ENCODE measurements at regions not wholly inside any gene's neighbourhood (a gene's known extent, or its start where the extent isn't known, plus 50 kb on each side); places are given as distances from the start of the nearest gene placed in this dataset.

DNA sequence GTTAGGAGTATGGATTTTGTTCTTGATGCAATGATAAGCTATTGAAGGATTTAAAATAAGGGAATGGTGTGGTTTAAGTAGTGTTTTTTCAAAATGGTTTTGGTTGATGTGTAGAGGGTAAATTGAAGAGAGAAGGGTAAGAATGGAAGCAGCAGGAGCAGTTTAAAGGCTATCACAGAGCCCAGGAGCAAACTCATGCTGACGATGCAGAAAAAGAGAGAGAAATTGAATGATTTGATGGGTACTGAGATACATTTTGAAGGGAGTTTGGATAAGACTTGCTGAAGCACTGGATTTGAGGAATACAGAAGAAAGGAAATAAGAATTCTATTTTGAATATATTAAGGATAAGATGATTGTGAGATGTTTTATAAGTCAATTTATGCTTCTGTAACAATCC, 300.8 kb upstream of the LYPLAL1 start:
- no peak overlapping the region for H3K18ac ChIP-seq (ENCODE audit: extremely low read depth, low read length)
- H4K8ac ChIP-seq (ENCODE audit: extremely low read depth, insufficient read depth, low read length), result no peak overlapping the region
- WGBS, 2 experiments (ENCODE audit: extremely low coverage in 1 of 2, insufficient coverage in 1 of 2, insufficient read length in 1 of 2, insufficient replicate concordance in 2 of 2, low coverage in 1 of 2, low lambda C conversion rate in 2 of 2, missing lambda C conversion rate in 1 of 2), result 95% methylated on average over 1 of the region's 1 CpG; no CpG with 5 or more reads in 1 of the 2 experiments
- H3K27me3 ChIP-seq (replicated peaks in 1 of 4; ENCODE audit: control insufficient read depth in 3 of 4, extremely low read depth in 1 of 4, insufficient read depth in 3 of 4, low read length in 3 of 4), result no peaks in the 10 kb centered on the region
- no peak overlapping the region for H2AK5ac ChIP-seq (ENCODE audit: low read depth, low read length)
- no peak overlapping the region for H3K56ac ChIP-seq (replicated peaks; ENCODE audit: insufficient read length, low read depth, low read length)
- no peaks in the 10 kb centered on the region for H3K9me3 ChIP-seq (ENCODE audit: insufficient read depth in 2 of 2, low read depth in 1 of 2, low read length in 1 of 2)
- H2BK20ac ChIP-seq (ENCODE audit: low read length), result no peak overlapping the region
- no peak overlapping the region for H2BK15ac ChIP-seq (ENCODE audit: low read length)
- DNase-seq (ENCODE audit: low read depth in 1 of 2, low spot score in 2 of 2) (no peak), FAIRE-seq (no peak)
- no peak overlapping the region for H2BK5ac ChIP-seq (ENCODE audit: low read depth, low read length)
- no peak overlapping the region for H3K4ac ChIP-seq (replicated peaks; ENCODE audit: insufficient read length, low read depth, low read length)
- ChIA-PET CTCF (ENCODE audit: partially characterized antibody) (no interaction called here), POLR2A (ENCODE audit: partially characterized antibody) (no interaction called here)
- H2AFZ ChIP-seq (ENCODE audit: low read length), result no peak overlapping the region
- no peak overlapping the region for H3K27ac ChIP-seq (ENCODE audit: low read depth, low read length)
- no peak overlapping the region for H4K91ac ChIP-seq (replicated peaks; ENCODE audit: insufficient read length, low read length)
- H3K14ac ChIP-seq (ENCODE audit: insufficient read length), result no peak overlapping the region
- H3K79me2 ChIP-seq (ENCODE audit: control insufficient read depth in 1 of 2, insufficient read depth in 2 of 2, low read length in 2 of 2), result no peaks in the 10 kb centered on the region
- H4K5ac ChIP-seq (ENCODE audit: insufficient read length, low read depth, low read length), result no peak overlapping the region
- H3K36me3 ChIP-seq (ENCODE audit: control insufficient read depth in 2 of 4, insufficient read depth in 4 of 4, low read length in 3 of 4), result no peaks in the 10 kb centered on the region
- no peak overlapping the region for H3K23ac ChIP-seq (ENCODE audit: insufficient read length)
- H2BK120ac ChIP-seq (replicated peaks; ENCODE audit: low read depth, low read length), result no peak overlapping the region
- H3K4me2 ChIP-seq (ENCODE audit: insufficient read depth in 1 of 2, low read depth in 2 of 2, low read length in 2 of 2), result no peak overlapping the region
- no peaks in the 10 kb centered on the region for H3K79me1 ChIP-seq (ENCODE audit: low read depth, low read length)
- no peak overlapping the region for H2BK12ac ChIP-seq (ENCODE audit: low read depth, low read length)
- H3K4me1 ChIP-seq (replicated peaks in 1 of 4; ENCODE audit: control insufficient read depth in 3 of 4, insufficient read depth in 4 of 4, low read length in 3 of 4), result no peaks in the 10 kb centered on the region
- H3K9ac ChIP-seq (replicated peaks in 1 of 4; ENCODE audit: extremely low read depth in 1 of 4, low read depth in 3 of 4, low read length in 3 of 4), result no peak overlapping the region
- H3K23me2 ChIP-seq (ENCODE audit: low read depth, low read length), result no peaks in the 10 kb centered on the region
- no peak for TF ChIP-seq POLR2AphosphoS5 (IDR thresholded peaks at IDR 0.05; ENCODE audit: low read depth, low read length)
- no peak for TF ChIP-seq POLR2A (IDR thresholded peaks at IDR 0.05; ENCODE audit: control extremely low read depth in 1 of 2, low read depth in 2 of 2, low read length in 2 of 2)
- no peak for TF ChIP-seq YY1 (IDR thresholded peaks at IDR 0.05; ENCODE audit: low read depth, low read length)
- no peak overlapping the region for H3K4me3 ChIP-seq (ENCODE audit: extremely low read depth in 1 of 4, insufficient read depth in 2 of 4, low read depth in 3 of 4, low read length in 4 of 4)
- no peaks in the 10 kb centered on the region for H4K20me1 ChIP-seq (replicated peaks in 1 of 2; ENCODE audit: control insufficient read depth in 1 of 2, insufficient read depth in 2 of 2, low read length in 2 of 2)
